ENCODE measurements at regions not wholly inside any gene's neighbourhood (a gene's known extent, or its start where the extent isn't known, plus 50 kb on each side); places are given as distances from the start of the nearest gene placed in this dataset.

DNA sequence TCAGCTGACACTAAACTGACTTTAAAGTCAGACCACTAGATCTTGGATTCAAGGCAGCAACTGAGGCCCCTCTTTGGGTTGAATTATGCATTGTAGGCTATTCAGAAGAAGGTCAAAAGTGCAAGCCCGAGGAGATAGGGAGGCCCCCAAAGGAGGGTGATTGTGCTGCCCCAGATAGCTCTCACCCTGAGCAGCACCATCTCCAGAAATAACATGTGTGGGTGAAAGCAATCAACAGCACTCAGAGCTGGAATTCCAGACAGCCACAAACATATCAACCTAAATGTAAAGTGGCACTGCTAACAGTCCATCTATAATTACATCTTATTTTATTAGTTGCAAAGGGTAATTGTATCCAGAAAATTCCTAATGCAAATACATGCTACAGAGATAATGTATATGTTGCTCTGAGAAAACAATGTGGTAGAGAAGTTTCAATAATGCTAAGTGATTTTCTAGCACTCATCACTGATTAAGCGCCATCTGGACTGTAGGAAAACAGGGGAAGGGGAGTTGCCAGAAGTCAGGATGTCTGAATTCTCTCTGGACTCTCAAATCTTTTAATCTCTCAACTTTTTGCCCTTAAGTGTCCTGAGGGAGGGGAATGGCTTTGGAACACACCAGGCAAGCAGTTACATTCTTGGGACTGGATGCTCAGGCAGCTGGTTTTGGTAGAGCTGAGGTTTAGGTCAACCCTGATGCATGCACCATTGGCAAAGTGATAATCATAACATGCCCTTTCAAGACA, 61.8 kb upstream of the SFRP2 start:
- TF ChIP-seq EP300 (IDR thresholded peaks at IDR 0.05): no peak
- TF ChIP-seq, protein P1, sequence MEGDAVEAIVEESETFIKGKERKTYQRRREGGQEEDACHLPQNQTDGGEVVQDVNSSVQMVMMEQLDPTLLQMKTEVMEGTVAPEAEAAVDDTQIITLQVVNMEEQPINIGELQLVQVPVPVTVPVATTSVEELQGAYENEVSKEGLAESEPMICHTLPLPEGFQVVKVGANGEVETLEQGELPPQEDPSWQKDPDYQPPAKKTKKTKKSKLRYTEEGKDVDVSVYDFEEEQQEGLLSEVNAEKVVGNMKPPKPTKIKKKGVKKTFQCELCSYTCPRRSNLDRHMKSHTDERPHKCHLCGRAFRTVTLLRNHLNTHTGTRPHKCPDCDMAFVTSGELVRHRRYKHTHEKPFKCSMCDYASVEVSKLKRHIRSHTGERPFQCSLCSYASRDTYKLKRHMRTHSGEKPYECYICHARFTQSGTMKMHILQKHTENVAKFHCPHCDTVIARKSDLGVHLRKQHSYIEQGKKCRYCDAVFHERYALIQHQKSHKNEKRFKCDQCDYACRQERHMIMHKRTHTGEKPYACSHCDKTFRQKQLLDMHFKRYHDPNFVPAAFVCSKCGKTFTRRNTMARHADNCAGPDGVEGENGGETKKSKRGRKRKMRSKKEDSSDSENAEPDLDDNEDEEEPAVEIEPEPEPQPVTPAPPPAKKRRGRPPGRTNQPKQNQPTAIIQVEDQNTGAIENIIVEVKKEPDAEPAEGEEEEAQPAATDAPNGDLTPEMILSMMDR (IDR thresholded peaks at IDR 0.05): no peak
- no peak for TF ChIP-seq POLR2AphosphoS5 (IDR thresholded peaks at IDR 0.05)
- TF ChIP-seq POLR2A (IDR thresholded peaks at IDR 0.05): no peak
